NCI-H345 treated with DMSO at 0.1 percent for 48 hours (cell line): ENCODE measurements at regions not wholly inside any gene's neighbourhood (a gene's known extent, or its start where the extent isn't known, plus 50 kb on each side); places are given as distances from the start of the nearest gene placed in this dataset.

Experiments
- DNase-seq: peaks from one replicate; lab custom pipeline; 2025; ENCODE audit not compliant: unreplicated experiment; lab: John Stamatoyannopoulos, UW

GRCh38 chr16:62586128-62586862, 550.1 kb upstream of the CDH8 start:
- no peak for DNase-seq

GRCh38 chr16:62585041-62585545, 548.9 kb upstream of the CDH8 start:
- DNase-seq, result no peak

- DNase-seq, result no peak
Measured at GRCh38 chr16:62583414-62583813, 547.2 kb upstream of the CDH8 start.

DNA sequence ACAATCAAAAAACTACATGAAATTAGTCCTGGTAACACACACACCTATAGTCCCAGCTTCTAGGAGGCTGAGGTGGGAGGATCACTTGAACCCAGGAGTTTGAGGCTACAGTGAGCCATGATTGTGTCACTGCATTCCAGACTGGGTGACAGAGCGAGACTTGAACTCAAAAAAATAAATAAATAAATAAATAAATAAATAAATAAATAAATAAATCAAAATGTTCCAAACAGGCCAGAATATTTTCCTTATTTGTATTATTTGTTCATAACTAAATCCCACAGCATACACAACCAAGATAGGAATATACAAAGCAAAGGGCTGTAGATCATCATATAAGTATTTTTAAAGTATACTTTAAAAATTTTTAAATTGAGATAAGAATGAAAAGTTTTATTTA, 537.2 kb upstream of the CDH8 start:
- DNase-seq, result no peak

DNA sequence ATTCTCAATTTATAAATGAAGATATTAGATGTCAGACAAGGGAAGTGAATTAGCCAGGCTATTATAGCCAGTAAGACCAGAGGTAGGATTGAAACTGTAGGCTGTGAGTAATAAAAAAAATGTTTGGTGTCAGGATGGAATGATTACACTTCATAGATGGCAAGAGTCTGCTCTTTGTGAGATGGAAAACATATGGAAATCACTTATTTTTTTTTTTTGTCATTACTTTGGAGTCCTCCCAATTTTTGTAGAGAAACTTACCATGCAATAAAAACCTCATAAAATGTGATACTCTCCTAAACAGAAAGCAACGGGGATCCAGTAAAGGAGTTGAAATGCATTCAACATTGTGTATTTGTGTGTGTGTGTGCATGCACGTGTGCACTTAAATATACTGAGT, 532.7 kb upstream of the CDH8 start:
- DNase-seq, result no peak

- no peak for DNase-seq
Measured at GRCh38 chr16:62565706-62566105, 529.5 kb upstream of the CDH8 start.

DNA sequence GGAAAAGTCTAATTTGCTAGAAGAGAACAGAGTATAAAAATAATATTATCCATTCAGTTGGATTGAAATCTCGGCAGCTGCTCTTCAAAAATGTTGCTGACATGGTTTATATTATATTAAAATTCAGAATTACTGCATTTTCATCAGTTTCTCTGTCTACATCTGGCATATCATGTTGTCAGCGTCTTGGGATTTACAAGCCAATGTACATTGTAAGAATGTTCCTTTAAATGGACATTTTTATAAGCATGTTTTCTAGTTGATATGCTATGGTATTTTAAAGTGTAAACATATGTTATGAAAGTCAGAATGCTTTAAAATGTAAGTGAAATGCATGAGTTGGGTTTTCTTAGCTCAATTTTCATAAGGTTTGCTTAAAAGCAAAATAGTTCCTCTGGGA, 528.1 kb upstream of the CDH8 start:
- no peak for DNase-seq

DNA sequence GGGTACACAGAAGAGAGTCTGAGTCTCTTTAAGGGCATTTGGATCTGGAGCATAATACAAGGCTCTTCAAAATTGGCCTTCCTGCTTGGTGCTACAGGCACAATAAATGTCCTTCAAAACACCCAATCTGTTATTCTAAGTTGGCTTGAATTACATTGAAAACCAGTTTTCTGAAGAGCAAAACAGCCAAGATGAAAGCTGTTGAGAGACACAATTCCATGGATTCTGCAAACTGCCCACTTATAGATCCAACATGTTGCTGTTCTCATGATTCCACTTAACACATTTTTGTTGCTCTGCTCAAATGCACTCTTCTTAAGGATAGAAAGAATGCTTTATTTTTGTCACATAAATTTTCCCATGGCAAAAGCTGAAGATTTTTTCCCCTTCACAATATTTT, 525.9 kb upstream of the CDH8 start:
- no peak for DNase-seq

GRCh38 chr16:62549875-62550274, 513.6 kb upstream of the CDH8 start:
- no peak for DNase-seq

DNA sequence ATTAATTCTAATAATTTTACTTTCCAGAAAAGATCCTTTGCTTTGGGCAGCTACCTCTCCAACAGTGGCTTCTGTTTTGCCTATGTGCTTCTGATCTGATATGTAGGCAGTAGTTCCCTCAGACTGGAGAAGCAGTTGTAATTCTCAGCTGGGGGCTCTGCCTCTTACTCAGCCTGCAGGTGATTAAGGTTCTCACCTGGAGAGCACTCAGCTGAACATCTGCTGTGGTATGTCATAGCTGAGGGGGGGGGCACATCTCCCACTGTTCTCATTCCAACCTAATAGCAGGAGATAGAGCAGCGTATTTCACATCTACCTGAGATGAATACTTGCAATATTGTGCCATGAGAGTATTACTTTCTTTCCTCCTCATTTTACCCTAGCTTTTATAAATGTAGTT, 511.9 kb upstream of the CDH8 start:
- DNase-seq, result no peak

DNA sequence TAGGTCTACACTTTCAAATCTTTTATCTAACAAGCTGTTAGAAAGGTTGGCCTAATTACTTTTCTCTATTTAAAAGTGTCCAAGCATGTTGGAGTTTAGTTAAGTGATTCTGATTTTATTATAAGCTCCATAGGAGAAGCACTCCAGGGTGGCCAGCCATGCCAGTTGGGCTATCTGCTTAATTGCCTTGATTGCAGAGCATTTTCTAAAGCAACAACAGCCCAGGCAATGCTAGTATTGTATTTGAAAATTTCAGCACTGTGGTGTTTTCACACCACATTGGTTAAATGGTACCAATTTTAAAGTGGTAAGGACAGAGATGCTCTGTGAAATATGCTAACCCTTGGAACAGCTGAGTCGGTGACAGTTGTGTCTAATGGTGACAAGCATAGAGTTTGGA, 510.5 kb upstream of the CDH8 start:
- no peak for DNase-seq

GRCh38 chr16:62545039-62545438, 508.8 kb upstream of the CDH8 start:
- no peak for DNase-seq

DNA sequence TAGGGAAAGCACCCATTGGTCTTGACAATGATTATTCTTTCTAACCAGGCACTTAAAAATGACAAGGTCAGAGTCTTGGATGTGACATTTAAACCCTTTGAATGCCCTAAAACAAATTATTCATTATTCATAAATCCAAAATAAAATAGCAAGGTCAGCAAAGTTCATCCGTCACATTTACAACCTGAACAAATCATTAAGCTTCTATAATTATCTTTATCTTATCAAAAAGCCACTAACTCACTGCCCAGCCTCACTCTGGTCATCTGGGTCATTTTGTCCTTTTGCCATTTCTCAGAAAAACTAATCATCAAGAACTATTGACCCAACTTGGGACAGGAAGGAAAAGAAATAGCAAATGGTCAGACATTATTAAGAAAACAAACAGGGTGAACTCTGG, 507.3 kb upstream of the CDH8 start:
- DNase-seq, result no peak

GRCh38 chr16:62539657-62540056, 503.4 kb upstream of the CDH8 start:
- no peak for DNase-seq

DNA sequence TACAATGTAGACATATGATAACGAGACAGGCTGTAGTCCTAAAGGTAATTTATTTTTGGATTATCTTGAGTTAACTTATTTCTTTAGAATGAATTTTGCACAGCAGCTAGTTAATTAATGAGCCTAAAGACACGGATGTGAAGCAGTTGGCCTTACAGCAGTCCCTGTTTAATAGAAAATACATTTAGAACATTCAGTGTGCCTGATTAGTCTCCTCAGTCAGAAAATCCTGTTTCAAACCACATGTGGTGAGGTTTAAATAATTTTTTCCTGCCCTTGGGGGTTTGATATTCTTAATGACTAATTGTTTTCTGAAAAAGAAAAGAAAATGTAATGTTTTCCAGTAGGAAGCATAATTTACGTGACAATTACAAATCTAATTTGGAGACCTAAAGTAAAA, 494.2 kb upstream of the CDH8 start:
- DNase-seq, result no peak

DNA sequence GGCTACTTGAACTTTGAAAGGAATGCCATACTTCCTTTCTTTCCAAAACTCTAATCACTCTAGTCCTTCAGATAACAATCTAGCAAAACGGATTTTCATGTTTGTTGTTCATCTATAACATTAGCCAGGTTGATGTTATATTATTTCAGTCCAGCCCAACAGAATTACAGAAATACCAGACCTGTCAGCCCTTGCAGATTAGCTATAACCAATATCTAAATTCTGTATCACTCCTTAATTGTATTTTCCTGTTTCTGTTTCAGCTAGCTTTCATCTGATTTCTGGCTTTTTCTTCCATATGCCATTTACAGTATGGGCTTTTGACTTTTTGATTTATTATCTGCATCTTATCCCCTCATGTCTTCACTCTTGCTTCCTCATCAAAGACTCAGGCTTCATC, 479.8 kb upstream of the CDH8 start:
- DNase-seq, result no peak

DNA sequence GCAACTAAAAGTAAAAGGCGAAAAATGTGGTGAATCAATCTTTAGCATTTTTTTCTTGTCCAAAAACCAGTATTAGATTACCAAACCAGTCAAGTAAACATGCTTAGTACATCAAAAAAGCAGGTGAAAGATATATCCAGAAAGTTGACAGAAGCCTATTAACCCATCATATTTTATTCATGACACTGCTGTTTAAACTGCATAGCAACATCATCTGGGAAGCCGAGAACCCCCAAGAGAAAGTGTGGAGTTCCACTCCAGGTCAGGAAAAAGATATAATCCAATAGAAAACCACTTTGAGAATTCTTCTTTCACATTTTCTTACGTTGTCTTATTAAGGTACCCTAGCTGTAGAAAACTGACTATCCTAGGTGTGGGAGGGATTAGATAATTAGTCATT, 466.8 kb upstream of the CDH8 start:
- DNase-seq, result no peak

DNA sequence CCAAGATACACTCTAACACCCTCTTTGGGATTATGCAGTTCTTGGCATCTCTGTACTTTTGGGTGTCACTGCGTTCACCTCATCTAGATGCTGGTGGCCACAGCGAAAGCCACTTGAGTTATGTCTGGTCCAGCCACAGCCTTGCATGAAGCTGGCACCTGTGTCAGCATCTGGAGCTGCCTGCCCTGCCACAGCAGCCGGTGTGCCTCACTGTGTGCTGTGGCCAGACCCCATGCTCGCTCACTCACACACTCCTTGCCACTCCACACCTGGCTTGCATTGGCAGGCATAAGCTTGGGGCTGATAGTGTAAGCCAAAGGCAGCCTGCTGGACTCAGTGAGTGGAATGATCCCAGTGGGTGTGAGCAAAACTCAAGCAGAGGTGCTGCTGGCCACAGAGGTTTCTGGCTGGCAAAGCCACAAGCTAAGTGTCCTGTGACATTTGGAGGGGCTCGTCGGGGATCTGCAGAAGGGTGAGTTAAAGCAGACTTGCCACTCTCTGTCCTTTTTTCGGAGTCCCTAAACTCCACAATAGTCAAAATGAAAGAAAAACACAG, 442.7 kb upstream of the CDH8 start:
- DNase-seq, result no peak

DNA sequence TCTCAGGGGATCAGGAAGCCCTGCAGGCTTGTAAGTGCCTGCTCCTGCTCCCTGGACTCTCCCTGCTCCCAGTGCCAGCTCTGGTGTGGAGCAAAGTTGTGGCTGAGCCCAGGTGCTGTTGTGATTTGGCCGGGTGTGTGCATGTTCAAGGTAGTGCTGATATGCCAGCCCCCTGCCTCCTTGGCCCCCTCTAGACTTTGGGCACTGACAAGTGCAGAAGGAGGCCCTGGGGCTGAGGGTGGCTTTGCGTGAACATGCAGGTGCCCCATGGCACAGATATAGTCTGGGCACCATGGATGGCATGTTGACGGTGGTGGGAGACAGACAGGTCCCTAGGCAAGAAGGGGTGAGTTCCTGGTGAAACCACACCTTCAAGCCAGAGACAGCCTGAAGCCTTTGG, 441.6 kb upstream of the CDH8 start:
- DNase-seq, result no peak

DNA sequence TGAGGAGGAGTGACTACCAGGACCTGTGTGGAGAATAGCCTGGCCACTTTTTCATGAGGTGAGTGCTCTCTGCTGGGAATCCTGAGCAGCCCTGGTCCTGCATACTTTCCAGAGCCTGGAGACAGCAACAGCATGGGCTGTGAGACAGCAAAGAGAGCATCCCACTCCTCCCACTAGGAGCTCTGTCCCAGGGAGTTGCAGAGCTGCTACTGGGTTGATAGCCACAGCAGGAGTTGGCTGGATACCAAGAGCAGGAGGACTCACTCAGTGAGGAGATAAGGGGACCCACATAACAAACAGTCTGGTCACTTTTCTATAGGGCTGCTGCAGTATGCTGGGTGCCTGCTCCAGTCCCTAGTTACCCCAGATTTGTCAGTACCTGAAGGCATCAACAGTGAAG, 439.3 kb upstream of the CDH8 start:
- DNase-seq, result no peak

DNA sequence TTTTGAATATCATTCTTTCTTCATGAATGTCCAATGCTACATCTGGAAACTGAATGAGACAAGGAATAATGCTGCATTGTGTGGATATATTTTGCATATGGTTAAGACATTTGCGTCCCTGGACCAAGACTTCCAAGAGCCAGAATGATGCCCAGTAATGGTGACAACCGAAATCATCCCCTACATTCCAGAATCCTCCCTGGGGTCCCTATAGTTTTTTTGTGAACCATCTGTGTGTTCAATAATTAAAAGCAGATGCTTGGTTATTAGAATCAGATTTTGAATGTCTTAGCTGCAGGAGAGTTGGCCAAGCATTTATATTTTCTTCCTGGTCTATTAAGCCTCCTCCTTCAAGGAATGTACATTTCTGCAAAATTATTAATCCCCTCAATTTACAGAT, 426.7 kb upstream of the CDH8 start:
- no peak for DNase-seq

GRCh38 chr16:62450291-62450690, 414.1 kb upstream of the CDH8 start:
- DNase-seq, result no peak

GRCh38 chr16:62445909-62446308, 409.7 kb upstream of the CDH8 start:
- DNase-seq, result no peak
